K562 (cell line): ENCODE measurements at regions not wholly inside any gene's neighbourhood (a gene's known extent, or its start where the extent isn't known, plus 50 kb on each side); places are given as distances from the start of the nearest gene placed in this dataset.

ENCODE experiments used
- ATAC-seq: fragments of 200-7000 bp; cut with Tn5 transposase; 3 replicates; pipeline ENCODE4 v1.9.1; 2020; ENCODE audit warnings: moderate library complexity
- BruUV-seq: library from RNA; stranded (reverse); fragments of 400-500 nt; replicated peaks from 2 replicates; lab custom pipeline; 2021; lab: Mats Ljungman, UMichigan
- CTCF ChIA-PET: fragments of 300-600 bp; formaldehyde crosslinking; extraction: SDS; loops from one replicate; lab custom pipeline; 2021; ENCODE audit warnings: low intra/inter-chr PET ratio; lab: Yijun Ruan, JAX
- POLR2A ChIA-PET: fragments of 300-600, 350-650 bp; sonication (Branson Sonifier 250); formaldehyde crosslinking; extraction: SDS; loops from one replicate; lab custom pipeline; 2021; ENCODE audit warnings: antibody characterized with exemption, inconsistent platforms; lab: Yijun Ruan, JAX
- DNase-seq, 4 experiments: peaks; one replicate each; pipeline versions ENCODE4 v3.0.0 to v3.0.0-alpha.2; 2011 to 2018; ENCODE audit warnings: low spot score in 3 of 4, mixed read lengths in 3 of 4; ENCODE audit errors: extremely low read depth in 1 of 4
- FAIRE-seq: peaks from 2 replicates; lab custom pipeline; 2011; peaks lifted over from hg19 to GRCh38; lab: Jason Lieb, UNC
- H2AFZ ChIP-seq: 2 replicates; pipeline ENCODE4 v1.6.0; 2011; ENCODE audit warnings: low read depth, low read length, control low read depth, inconsistent platforms
- H3K27ac ChIP-seq: fragments of 200-600 bp; 3 replicates; pipeline ENCODE4 v1.8.0; 2011; ENCODE audit warnings: low read depth, mild to moderate bottlenecking, control low read depth, inconsistent platforms, low read length, moderate library complexity, mixed read lengths; ENCODE audit errors: extremely low read depth
- H3K27me3 ChIP-seq, 2 experiments: fragments of 300-600 bp in 1 of 2; 2 replicates in 1 of 2; 3 replicates in 1 of 2; pipeline versions ENCODE4 v1.6.0 to v1.8.0; 2011; ENCODE audit warnings: inconsistent platforms in 2 of 2, low read length in 2 of 2, mild to moderate bottlenecking in 1 of 2, mixed read lengths in 1 of 2, moderate library complexity in 1 of 2; ENCODE audit not compliant: control insufficient read depth in 2 of 2, insufficient read depth in 2 of 2
- H3K36me3 ChIP-seq: fragments of 300-600 bp; 3 replicates; pipeline ENCODE4 v1.8.0; 2011; ENCODE audit warnings: mild to moderate bottlenecking, low read length, inconsistent platforms; ENCODE audit not compliant: control insufficient read depth, insufficient read depth
- H3K4me1 ChIP-seq, 2 experiments: fragments of 200-600 bp in 1 of 2; replicated peaks in 1 of 2; 2 replicates in 1 of 2; 3 replicates in 1 of 2; pipeline versions ENCODE4 v1.5.1 to v1.8.0; 2011; ENCODE audit warnings: inconsistent platforms in 2 of 2, low read length in 2 of 2, mild to moderate bottlenecking in 1 of 2, mixed read lengths in 1 of 2, moderate library complexity in 1 of 2; ENCODE audit not compliant: control insufficient read depth in 2 of 2, insufficient read depth in 2 of 2
- H3K4me2 ChIP-seq: 2 replicates; pipeline ENCODE4 v1.6.1; 2011; ENCODE audit warnings: low read length, control low read depth, inconsistent platforms, mixed read lengths; ENCODE audit not compliant: insufficient read depth
- H3K4me3 ChIP-seq: fragments of 200-600 bp; sonication (generic), shearing (Covaris generic); 2 replicates; pipeline ENCODE4 v1.5.1; 2016; ENCODE audit warnings: control low read depth, inconsistent platforms
- H3K79me2 ChIP-seq: fragments of 200-600 bp; 3 replicates; pipeline ENCODE4 v1.8.0; 2011; ENCODE audit warnings: low read length, inconsistent platforms; ENCODE audit not compliant: control insufficient read depth, insufficient read depth
- H3K9ac ChIP-seq, 2 experiments: 2 replicates each; pipeline versions ENCODE4 v1.6.0 to v1.6.1; 2011; ENCODE audit warnings: low read depth in 2 of 2, low read length in 2 of 2, control low read depth in 1 of 2, inconsistent platforms in 1 of 2, mild to moderate bottlenecking in 1 of 2, mixed read lengths in 1 of 2; ENCODE audit not compliant: insufficient read depth in 1 of 2
- H3K9me1 ChIP-seq: one replicate; pipeline ENCODE4 v1.6.0; 2011; ENCODE audit warnings: inconsistent platforms, mild to moderate bottlenecking, low read length, moderate library complexity; ENCODE audit not compliant: control insufficient read depth, insufficient read depth
- H3K9me3 ChIP-seq: replicated peaks from 2 replicates; pipeline ENCODE4 v1.5.1; 2011; ENCODE audit warnings: low read depth, low read length, inconsistent platforms; ENCODE audit not compliant: control insufficient read depth, insufficient read depth
- H4K20me1 ChIP-seq: replicated peaks from 2 replicates; pipeline ENCODE4 v1.6.1; 2011; ENCODE audit warnings: low read length, inconsistent platforms, mixed read lengths; ENCODE audit not compliant: control insufficient read depth, insufficient read depth
- ADNP ChIP-seq: fragments of 200-800 bp; sonication (Bioruptor generic); IDR thresholded peaks from 2 replicates; pipeline ENCODE4 v1.6.1; 2016; ENCODE audit warnings: missing genetic modification characterization, missing compliant biosample characterization
- CBFB ChIP-seq: sonication (generic); formaldehyde crosslinking; IDR thresholded peaks from 2 replicates; pipeline ENCODE4 v1.4.0; 2020; ENCODE audit warnings: mild to moderate bottlenecking, missing genetic modification reagents
- E2F5 ChIP-seq: sonication (generic); formaldehyde crosslinking; IDR thresholded peaks from 2 replicates; pipeline ENCODE4 v1.8.0; 2022; ENCODE audit warnings: mild to moderate bottlenecking, missing genetic modification reagents
- FIP1L1 ChIP-seq: fragments of 200-400 bp; formaldehyde crosslinking; IDR thresholded peaks from 2 replicates; pipeline ENCODE4 v1.6.1; 2018; ENCODE audit warnings: mild to moderate bottlenecking, low read depth, low read length; ENCODE audit not compliant: poor library complexity, severe bottlenecking
- IFI16 ChIP-seq: fragments of 250-450 bp; sonication (Bioruptor Pico); IDR thresholded peaks from 2 replicates; pipeline ENCODE4 v2.1.2; 2022; ENCODE audit warnings: mild to moderate bottlenecking, inconsistent platforms
- KDM4B ChIP-seq, 2 experiments: fragments of 450-650 bp in 1 of 2; sonication (generic) in 1 of 2; IDR thresholded peaks; 2 replicates each; pipeline ENCODE4 v1.6.1; 2016 to 2017; ENCODE audit warnings: borderline replicate concordance in 2 of 2, antibody characterized with exemption in 1 of 2, low read depth in 1 of 2, mild to moderate bottlenecking in 1 of 2
- L3MBTL2 ChIP-seq: fragments of 450-650 bp; IDR thresholded peaks from 2 replicates; pipeline ENCODE4 v1.6.1; 2016; ENCODE audit warnings: mild to moderate bottlenecking, moderate library complexity
- NFATC3 ChIP-seq: fragments of 450-650 bp; IDR thresholded peaks from 2 replicates; pipeline ENCODE4 v1.6.1; 2017; ENCODE audit warnings: mild to moderate bottlenecking
- POLR2H ChIP-seq: IDR thresholded peaks from 2 replicates; pipeline ENCODE4 v1.6.1; 2016; ENCODE audit warnings: missing genetic modification characterization, low read depth, mild to moderate bottlenecking, control low read depth, missing compliant biosample characterization, moderate library complexity
- RNF2 ChIP-seq: sonication (generic); IDR thresholded peaks from 2 replicates; pipeline ENCODE4 v1.6.1; 2016
- ZBTB5 ChIP-seq: fragments of 450-650 bp; IDR thresholded peaks from 2 replicates; pipeline ENCODE4 v1.6.1; 2017; ENCODE audit warnings: antibody characterized with exemption
- ZC3H11A ChIP-seq: IDR thresholded peaks from 2 replicates; pipeline ENCODE4 v1.6.1; 2012; ENCODE audit warnings: low read depth, low read length, improper control_type of control experiment
- ZNF280B ChIP-seq: fragments of 250-450 bp; sonication (Bioruptor Pico); IDR thresholded peaks from 2 replicates; pipeline ENCODE4 v1.5.1; 2021; ENCODE audit warnings: mild to moderate bottlenecking
- WGBS: fragments of 100-300 bp; shearing (Covaris generic); methylation state at CpG from one replicate; pipeline ENCODE4 v1.1.6; 2016; ENCODE audit warnings: low coverage, mixed read lengths; ENCODE audit not compliant: insufficient coverage; ENCODE audit errors: missing lambda C conversion rate; 5-methylcytosine and 5-hydroxymethylcytosine counted together
- in situ Hi-C: fragments of 300-500 bp; cut with MboI; formaldehyde crosslinking; loops from 4 replicates; pipeline ENCODE4 v1.15.0; 2018; ENCODE audit warnings: inconsistent platforms, mixed read lengths
- intact Hi-C: fragments of 100-400 bp; cut with micrococcal nuclease; formaldehyde crosslinking; loops from 2 replicates; pipeline ENCODE4 v1.14.2; 2022

- H3K4me3 ChIP-seq = no peak overlapping the region
- H3K27ac ChIP-seq = no peak overlapping the region
- no peak overlapping the region for H2AFZ ChIP-seq
- no peak overlapping the region for H3K9ac ChIP-seq
- no peaks in the 10 kb centered on the region for H4K20me1 ChIP-seq
- no peak overlapping the region for H3K4me2 ChIP-seq
- POLR2A ChIA-PET = no interaction called here
- no TSS peak for BruUV-seq
- H3K79me2 ChIP-seq = no peaks in the 10 kb centered on the region
- CTCF ChIA-PET = no interaction called here
- H3K4me1 ChIP-seq = no peaks in the 10 kb centered on the region
- TF ChIP-seq ZNF280B (CRISPR knock-in tag) = no peak
- TF ChIP-seq RNF2 = no peak
- TF ChIP-seq E2F5 = no peak
- no peak for TF ChIP-seq ZBTB5
- TF ChIP-seq POLR2H (tag) = no peak
- no peak for TF ChIP-seq ADNP (tag)
- no peak for TF ChIP-seq ZC3H11A
- no peak for TF ChIP-seq IFI16 (CRISPR knock-in tag)
- TF ChIP-seq FIP1L1 = no peak
- no peak for TF ChIP-seq L3MBTL2
- no peak for TF ChIP-seq CBFB (CRISPR knock-in tag)
- TF ChIP-seq KDM4B (IDR thresholded peaks at IDR 0.05; ENCODE audit: borderline replicate concordance in 2 of 2, low read depth in 1 of 2) = no peak
- no peak for TF ChIP-seq NFATC3
- no peak for DNase-seq
- H3K27me3 ChIP-seq = no peaks in the 10 kb centered on the region
- WGBS = 4% methylated on average over 2 of the region's 2 CpGs
- no peak for FAIRE-seq
- H3K9me1 ChIP-seq = no peaks in the 10 kb centered on the region
- in situ Hi-C loops = no loop called here
- intact Hi-C loops = no loop called here
- no peaks in the 10 kb centered on the region for H3K9me3 ChIP-seq
- ATAC-seq = no peak
- H3K36me3 ChIP-seq = no peaks in the 10 kb centered on the region
These were observed 330.5 kb upstream of the SPANXN1 start for GRCh38 chrX:144916785-144917184.
